ENCODE measurements at regions not wholly inside any gene's neighbourhood (a gene's known extent, or its start where the extent isn't known, plus 50 kb on each side); places are given as distances from the start of the nearest gene placed in this dataset.

DNA sequence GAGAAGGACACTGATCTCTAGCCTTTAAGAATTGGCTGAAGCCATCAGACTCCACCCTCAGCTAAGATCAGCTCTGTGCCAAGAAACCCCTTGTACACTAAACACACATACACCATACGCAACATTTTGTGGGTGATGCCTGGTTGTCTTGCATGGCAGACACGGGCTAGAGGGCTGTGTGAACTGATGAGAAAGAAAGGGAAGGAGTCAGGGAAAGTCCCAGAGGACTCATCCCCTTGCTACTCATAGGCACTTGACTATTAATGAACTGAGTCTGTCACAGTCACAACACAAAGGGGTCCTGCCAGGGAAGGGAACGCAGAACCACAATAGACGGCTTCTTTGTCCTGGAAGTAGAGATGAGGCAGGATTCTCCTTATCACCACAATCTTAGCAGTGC lies 80.8 kb downstream of the EMP1 start:
- TF ChIP-seq, protein P1, sequence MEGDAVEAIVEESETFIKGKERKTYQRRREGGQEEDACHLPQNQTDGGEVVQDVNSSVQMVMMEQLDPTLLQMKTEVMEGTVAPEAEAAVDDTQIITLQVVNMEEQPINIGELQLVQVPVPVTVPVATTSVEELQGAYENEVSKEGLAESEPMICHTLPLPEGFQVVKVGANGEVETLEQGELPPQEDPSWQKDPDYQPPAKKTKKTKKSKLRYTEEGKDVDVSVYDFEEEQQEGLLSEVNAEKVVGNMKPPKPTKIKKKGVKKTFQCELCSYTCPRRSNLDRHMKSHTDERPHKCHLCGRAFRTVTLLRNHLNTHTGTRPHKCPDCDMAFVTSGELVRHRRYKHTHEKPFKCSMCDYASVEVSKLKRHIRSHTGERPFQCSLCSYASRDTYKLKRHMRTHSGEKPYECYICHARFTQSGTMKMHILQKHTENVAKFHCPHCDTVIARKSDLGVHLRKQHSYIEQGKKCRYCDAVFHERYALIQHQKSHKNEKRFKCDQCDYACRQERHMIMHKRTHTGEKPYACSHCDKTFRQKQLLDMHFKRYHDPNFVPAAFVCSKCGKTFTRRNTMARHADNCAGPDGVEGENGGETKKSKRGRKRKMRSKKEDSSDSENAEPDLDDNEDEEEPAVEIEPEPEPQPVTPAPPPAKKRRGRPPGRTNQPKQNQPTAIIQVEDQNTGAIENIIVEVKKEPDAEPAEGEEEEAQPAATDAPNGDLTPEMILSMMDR (IDR thresholded peaks at IDR 0.05; ENCODE audit: low read depth, low read length, missing input control), result no peak
- TF ChIP-seq, protein P2, sequence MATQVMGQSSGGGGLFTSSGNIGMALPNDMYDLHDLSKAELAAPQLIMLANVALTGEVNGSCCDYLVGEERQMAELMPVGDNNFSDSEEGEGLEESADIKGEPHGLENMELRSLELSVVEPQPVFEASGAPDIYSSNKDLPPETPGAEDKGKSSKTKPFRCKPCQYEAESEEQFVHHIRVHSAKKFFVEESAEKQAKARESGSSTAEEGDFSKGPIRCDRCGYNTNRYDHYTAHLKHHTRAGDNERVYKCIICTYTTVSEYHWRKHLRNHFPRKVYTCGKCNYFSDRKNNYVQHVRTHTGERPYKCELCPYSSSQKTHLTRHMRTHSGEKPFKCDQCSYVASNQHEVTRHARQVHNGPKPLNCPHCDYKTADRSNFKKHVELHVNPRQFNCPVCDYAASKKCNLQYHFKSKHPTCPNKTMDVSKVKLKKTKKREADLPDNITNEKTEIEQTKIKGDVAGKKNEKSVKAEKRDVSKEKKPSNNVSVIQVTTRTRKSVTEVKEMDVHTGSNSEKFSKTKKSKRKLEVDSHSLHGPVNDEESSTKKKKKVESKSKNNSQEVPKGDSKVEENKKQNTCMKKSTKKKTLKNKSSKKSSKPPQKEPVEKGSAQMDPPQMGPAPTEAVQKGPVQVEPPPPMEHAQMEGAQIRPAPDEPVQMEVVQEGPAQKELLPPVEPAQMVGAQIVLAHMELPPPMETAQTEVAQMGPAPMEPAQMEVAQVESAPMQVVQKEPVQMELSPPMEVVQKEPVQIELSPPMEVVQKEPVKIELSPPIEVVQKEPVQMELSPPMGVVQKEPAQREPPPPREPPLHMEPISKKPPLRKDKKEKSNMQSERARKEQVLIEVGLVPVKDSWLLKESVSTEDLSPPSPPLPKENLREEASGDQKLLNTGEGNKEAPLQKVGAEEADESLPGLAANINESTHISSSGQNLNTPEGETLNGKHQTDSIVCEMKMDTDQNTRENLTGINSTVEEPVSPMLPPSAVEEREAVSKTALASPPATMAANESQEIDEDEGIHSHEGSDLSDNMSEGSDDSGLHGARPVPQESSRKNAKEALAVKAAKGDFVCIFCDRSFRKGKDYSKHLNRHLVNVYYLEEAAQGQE (IDR thresholded peaks at IDR 0.05), result no peak
- TF ChIP-seq SP1 (IDR thresholded peaks at IDR 0.05), result no peak
- no peak for TF ChIP-seq TAF1 (conservative IDR thresholded peaks at IDR 0.05)
- TF ChIP-seq JUND (IDR thresholded peaks at IDR 0.05), result no peak

Data from liver (tissue), 3 donors.